ENCODE measurements at regions not wholly inside any gene's neighbourhood (a gene's known extent, or its start where the extent isn't known, plus 50 kb on each side); places are given as distances from the start of the nearest gene placed in this dataset.

DNA sequence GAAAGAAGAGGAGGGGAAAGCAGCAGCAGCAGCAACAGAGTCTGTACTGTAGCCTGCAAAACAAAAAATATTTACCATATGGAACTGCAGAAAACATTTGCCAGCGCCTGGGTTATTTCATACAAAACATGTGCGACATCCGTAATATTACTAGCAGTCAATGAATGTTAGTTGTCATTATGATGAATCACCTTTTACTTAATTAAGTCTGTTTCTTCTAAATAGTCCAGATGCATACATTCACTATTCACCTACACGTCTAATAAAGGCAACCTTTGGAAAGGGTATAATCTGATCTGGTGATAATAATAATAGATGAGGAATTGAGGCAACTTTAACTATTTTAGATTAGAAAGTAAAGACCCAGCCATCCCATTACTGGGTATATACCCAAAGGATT, 426.3 kb upstream of the ST6GAL2 start:
- TF ChIP-seq EZH2phosphoT487 (IDR thresholded peaks at IDR 0.05; ENCODE audit: borderline replicate concordance, low read depth, low read length) = no peak
- H3K27ac ChIP-seq (ENCODE audit: low read depth, low read length, poor library complexity, severe bottlenecking) = no peak overlapping the region
- H2AFZ ChIP-seq (ENCODE audit: low read length) = no peak overlapping the region
- H3K4me1 ChIP-seq (ENCODE audit: insufficient read depth, low read length, poor library complexity, severe bottlenecking) = no peaks in the 10 kb centered on the region
- no peaks in the 10 kb centered on the region for H3K36me3 ChIP-seq (ENCODE audit: insufficient read depth, low read length)
- no peaks in the 10 kb centered on the region for H3K9me2 ChIP-seq (ENCODE audit: insufficient read depth, low read length)
- intact Hi-C loops (cut with micrococcal nuclease; ENCODE audit: unreplicated experiment) = no loop called here
- DNase-seq (ENCODE audit: low spot score) = no peak
- no peaks in the 10 kb centered on the region for H4K20me1 ChIP-seq (ENCODE audit: insufficient read depth, low read length)
- POLR2A ChIA-PET = no interaction called here
- CTCF ChIA-PET (ENCODE audit: unreplicated experiment) = no interaction called here
- no peak overlapping the region for H3K4me2 ChIP-seq (ENCODE audit: low read length)
- H3K4me3 ChIP-seq (ENCODE audit: low read depth, low read length, poor library complexity, severe bottlenecking) = no peak overlapping the region
- BruUV-seq (replicated peaks) = no TSS peak
- no peaks in the 10 kb centered on the region for H3K9me3 ChIP-seq (ENCODE audit: low read length)
- no peaks in the 10 kb centered on the region for H3K79me2 ChIP-seq (ENCODE audit: insufficient read depth, low read depth, low read length)

- H2AFZ ChIP-seq (ENCODE audit: low read length) = no peak overlapping the region
- no peaks in the 10 kb centered on the region for H3K4me1 ChIP-seq (ENCODE audit: insufficient read depth, low read length, poor library complexity, severe bottlenecking)
- H4K20me1 ChIP-seq (ENCODE audit: insufficient read depth, low read length) = no peaks in the 10 kb centered on the region
- intact Hi-C loops (cut with micrococcal nuclease; ENCODE audit: unreplicated experiment) = no loop called here
- no peak overlapping the region for H3K27ac ChIP-seq (ENCODE audit: low read depth, low read length, poor library complexity, severe bottlenecking)
- no peaks in the 10 kb centered on the region for H3K36me3 ChIP-seq (ENCODE audit: insufficient read depth, low read length)
- H3K9me2 ChIP-seq (ENCODE audit: insufficient read depth, low read length) = no peaks in the 10 kb centered on the region
- no peak for DNase-seq (ENCODE audit: low spot score)
- H3K4me2 ChIP-seq (ENCODE audit: low read length) = no peak overlapping the region
- ChIA-PET POLR2A (no interaction called here), CTCF (ENCODE audit: unreplicated experiment) (no interaction called here)
- no peak overlapping the region for H3K4me3 ChIP-seq (ENCODE audit: low read depth, low read length, poor library complexity, severe bottlenecking)
- TF ChIP-seq CTCF (conservative IDR thresholded peaks at IDR 0.05; ENCODE audit: low read length) (no peak), EZH2phosphoT487 (IDR thresholded peaks at IDR 0.05; ENCODE audit: borderline replicate concordance, low read depth, low read length) (no peak)
- BruUV-seq (replicated peaks) = no TSS peak
- H3K79me2 ChIP-seq (ENCODE audit: insufficient read depth, low read depth, low read length) = no peaks in the 10 kb centered on the region
- no peaks in the 10 kb centered on the region for H3K9me3 ChIP-seq (ENCODE audit: low read length)
Measured at GRCh38 chr2:107313316-107313715, 427.3 kb upstream of the ST6GAL2 start.

- Histone ChIP-seq H4K20me1 (ENCODE audit: insufficient read depth, low read length) (no peaks in the 10 kb centered on the region), H3K4me3 (ENCODE audit: low read depth, low read length, poor library complexity, severe bottlenecking) (no peak overlapping the region), H2AFZ (ENCODE audit: low read length) (no peak overlapping the region), H3K27ac (ENCODE audit: low read depth, low read length, poor library complexity, severe bottlenecking) (no peak overlapping the region), H3K4me1 (ENCODE audit: insufficient read depth, low read length, poor library complexity, severe bottlenecking) (no peaks in the 10 kb centered on the region), H3K4me2 (ENCODE audit: low read length) (no peak overlapping the region), H3K9me2 (ENCODE audit: insufficient read depth, low read length) (no peaks in the 10 kb centered on the region), H3K9me3 (ENCODE audit: low read length) (no peaks in the 10 kb centered on the region), H3K36me3 (ENCODE audit: insufficient read depth, low read length) (no peaks in the 10 kb centered on the region), H3K79me2 (ENCODE audit: insufficient read depth, low read depth, low read length) (no peaks in the 10 kb centered on the region)
- POLR2A ChIA-PET = no interaction called here
- intact Hi-C loops (cut with micrococcal nuclease; ENCODE audit: unreplicated experiment) = no loop called here
- BruUV-seq (replicated peaks) = no TSS peak
- TF ChIP-seq EZH2phosphoT487 (IDR thresholded peaks at IDR 0.05; ENCODE audit: borderline replicate concordance, low read depth, low read length) = no peak
- TF ChIP-seq CTCF (conservative IDR thresholded peaks at IDR 0.05; ENCODE audit: low read length) = no peak
- CTCF ChIA-PET (ENCODE audit: unreplicated experiment) = no interaction called here
- DNase-seq (ENCODE audit: low spot score) = no peak
Measured at GRCh38 chr2:107320881-107321280, 434.9 kb upstream of the ST6GAL2 start.
